Activated CD4-positive, alpha-beta T cell treated with anti-CD3 and anti-CD28 coated beads, Interleukin-2, amount 50 U/mL, for 24 hours (primary cell): ENCODE measurements at regions not wholly inside any gene's neighbourhood (a gene's known extent, or its start where the extent isn't known, plus 50 kb on each side); places are given as distances from the start of the nearest gene placed in this dataset.

Experiments
- DNase-seq, 2 donors: peaks; one replicate each; pipeline ENCODE4 v3.0.0-alpha.2; 2020; ENCODE audit warnings: low read depth in 1 of 2, low spot score in 1 of 2

- DNase-seq: no peak
Measured at GRCh38 chr1:165075725-165076370, 280.7 kb downstream of the LMX1A start.

- no peak for DNase-seq
Measured at GRCh38 chr1:165073185-165074007, 283.1 kb downstream of the LMX1A start.

DNA sequence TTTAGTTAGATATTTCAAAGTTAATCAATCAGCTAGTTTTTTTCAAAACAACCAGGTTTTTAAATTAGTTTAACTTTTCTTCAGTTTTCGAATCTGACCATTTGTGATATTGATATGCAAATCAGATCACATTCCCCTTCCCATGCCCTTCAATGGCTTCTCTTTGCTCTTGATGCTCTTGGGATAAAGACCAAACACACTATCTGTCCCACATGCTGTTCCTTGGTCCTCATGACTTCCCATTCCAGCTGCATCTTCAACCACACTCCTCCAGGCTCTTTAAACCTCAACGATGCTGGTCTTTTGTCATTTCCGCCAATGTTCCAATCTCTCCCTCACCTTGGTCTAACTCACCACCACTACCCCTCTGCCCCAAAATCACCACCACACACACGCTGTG is 285.8 kb downstream of the LMX1A start:
- no peak for DNase-seq

DNA sequence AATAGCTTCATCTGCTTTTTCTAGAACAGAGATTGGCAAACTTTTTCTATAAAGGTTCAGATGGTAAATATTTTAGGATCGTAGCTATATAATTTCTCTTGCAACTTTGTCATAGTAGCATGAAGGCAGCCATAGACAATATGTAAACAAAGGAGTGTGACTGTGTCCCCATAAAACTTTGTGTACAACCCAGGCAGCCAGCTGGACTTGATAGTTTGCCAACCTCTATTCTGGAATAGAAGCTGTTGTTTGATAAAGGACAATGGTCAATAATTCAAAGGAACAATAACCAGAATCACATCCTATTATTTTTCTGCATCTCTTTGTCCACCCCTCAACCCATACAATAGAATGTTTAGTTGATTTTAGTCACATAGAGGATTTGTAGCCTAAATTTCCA is 286.7 kb downstream of the LMX1A start:
- DNase-seq: no peak

DNA sequence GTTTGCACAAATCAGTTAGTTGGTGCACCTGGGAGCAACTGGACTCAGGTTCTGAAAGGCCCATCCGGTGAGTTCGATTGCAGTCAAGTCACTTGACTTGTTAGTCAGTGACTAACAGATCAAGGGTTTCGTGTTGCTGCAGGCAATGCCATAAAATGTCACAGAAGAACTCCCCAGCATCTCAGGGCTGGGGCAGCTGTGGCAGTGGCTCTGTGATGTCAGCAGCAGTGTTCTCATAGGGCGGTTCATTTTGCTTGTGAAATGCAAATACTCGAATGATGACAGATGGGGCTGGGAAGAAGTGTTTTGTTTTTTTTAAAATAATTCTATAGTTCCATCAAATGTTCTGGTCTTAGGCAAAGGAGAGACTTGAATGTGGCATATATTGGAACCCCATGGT is 287.8 kb downstream of the LMX1A start:
- no peak for DNase-seq

DNA sequence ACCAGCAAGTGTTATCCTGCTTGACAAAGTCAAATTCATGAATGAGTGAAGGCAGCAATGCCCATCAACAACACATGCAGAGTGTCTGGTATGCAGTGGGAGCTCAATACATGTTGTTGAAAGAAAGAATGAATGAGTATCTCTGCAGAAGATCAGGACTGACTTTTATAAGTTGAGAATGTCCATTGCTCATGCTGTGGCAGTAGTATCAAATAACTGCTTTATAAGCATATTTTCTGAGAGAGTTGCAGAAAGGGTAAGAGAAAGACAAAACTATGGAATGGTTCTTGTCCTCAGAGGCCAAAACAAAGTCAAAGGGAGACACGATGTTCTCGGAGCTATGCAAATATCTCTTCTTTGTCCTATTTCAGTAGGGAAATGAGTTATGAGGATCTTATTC is 288.7 kb downstream of the LMX1A start:
- DNase-seq: no peak

DNA sequence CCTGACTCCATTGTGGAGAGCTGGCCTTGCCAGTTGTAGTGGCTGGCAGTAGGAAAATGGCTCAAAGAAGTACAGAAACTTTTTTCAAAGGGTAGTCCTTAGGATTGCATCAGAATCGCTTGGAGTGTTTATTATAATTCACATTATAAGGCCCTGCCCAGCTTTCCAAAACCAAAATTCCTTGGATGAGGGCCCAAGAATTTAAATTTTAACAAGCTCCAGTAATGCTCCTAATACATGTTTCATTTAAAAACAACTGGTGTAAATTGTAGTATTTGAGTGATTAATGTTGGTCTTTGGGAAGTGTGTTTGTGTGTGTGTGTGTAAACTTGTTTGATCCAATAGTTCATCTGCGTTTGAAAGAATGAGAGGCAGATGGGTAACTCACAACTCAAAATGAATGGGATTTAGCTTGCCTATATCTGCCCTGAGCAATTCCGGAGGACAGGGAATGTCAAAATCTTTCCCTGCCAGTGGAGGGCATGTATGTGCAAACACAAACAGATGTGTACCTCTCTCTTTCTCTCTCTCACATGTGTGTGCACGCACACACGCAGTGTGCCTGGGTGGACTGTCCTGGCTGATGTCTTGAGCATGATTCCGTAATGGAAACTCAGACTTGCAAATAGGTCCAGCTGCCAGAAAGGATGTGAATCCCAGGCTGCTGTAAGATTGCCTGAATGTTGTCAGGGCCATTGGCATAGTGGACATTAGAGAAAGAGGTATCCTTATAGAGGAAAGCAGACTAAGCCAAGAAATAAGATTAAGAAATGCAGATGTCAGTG is 293.1 kb downstream of the LMX1A start:
- no peak for DNase-seq

DNA sequence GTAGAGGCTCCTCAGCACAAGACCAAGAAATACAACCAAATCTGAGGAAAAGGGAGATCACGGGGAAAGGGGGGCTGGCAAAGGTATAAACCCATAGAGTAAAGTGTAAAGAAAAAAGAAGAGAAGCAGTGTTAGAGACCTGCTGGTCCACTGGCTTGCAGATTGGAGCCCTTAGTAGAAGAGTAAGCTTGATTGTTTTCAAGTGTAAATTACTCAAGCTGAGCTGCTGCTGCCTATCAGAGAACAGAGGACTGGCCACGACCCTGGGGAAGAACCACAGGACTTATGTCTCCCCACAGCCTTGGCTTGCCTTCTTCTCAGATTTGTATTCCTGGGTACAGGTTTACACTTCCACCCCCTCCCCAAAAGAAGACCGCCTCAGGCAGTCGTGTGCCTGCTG is 294.2 kb downstream of the LMX1A start:
- no peak for DNase-seq

GRCh38 chr1:165060285-165060793 is 296.2 kb downstream of the LMX1A start:
- no peak for DNase-seq

DNA sequence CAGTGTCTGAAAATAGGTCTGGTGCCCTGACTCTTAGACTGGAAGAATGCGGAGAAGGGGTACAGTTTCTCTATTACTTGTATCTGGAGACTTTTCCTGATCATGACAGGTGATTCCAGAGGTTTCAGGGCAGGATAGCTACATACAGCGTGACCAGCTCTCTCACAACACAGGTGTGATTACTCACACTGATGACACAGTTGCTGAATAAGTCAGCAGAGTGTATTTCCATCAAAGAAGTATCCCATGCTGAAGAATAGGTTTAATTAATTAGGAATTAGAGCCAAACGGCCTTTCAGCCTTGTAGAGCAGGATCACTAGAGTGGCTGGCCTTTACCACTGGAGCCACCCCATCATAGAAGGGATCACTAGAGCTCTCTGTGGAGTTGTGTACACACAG is 298.6 kb downstream of the LMX1A start:
- DNase-seq: no peak

DNA sequence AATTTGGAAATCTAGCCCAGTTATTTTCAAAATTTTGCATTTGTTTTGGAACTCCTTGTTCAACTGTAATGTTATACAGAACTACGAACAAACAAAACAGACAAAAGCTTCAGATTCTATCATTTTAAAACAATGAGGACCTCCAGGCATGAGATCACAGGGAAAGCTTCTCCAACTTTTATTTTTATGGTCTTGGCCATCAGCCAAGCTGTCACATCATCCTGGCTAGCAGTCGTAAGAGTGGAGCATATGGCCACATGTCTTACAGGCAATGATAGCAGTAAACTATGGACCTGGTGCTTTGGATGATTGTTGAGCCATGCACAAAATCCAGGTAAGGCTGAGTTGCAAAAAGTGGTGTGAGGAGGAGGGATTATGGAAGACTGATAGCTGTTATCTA is 299.6 kb downstream of the LMX1A start:
- DNase-seq: no peak

- DNase-seq: no peak
Measured at GRCh38 chr1:165055581-165055980, 300.9 kb downstream of the LMX1A start.

- DNase-seq: no peak
Measured at GRCh38 chr1:165054627-165055026, 301.9 kb downstream of the LMX1A start.

GRCh38 chr1:165053351-165053750 is 303.2 kb downstream of the LMX1A start:
- DNase-seq: no peak

- no peak for DNase-seq
Measured at GRCh38 chr1:165052936-165053335, 303.6 kb downstream of the LMX1A start.

GRCh38 chr1:165052431-165052830 is 304.1 kb downstream of the LMX1A start:
- DNase-seq: no peak

DNA sequence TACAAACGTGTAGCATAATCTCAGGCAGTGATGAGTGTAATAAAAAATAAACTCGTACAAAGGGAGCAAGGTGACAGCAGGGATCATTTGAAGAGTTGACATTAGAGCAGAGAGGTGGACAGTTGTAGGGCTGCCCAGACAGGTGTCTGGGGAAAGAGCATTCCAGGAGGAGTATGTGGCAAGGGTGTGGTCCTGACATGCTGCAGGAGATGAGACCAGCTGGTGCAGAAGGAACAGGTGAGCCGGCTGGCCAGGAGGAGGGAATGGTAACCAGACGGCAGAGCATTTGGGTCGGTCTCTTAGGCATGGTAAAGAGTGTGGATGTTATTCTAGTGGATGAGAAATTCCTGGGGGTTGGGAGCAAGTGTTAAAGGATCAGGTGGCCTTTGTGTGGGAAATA is 306.3 kb downstream of the LMX1A start:
- DNase-seq: no peak

DNA sequence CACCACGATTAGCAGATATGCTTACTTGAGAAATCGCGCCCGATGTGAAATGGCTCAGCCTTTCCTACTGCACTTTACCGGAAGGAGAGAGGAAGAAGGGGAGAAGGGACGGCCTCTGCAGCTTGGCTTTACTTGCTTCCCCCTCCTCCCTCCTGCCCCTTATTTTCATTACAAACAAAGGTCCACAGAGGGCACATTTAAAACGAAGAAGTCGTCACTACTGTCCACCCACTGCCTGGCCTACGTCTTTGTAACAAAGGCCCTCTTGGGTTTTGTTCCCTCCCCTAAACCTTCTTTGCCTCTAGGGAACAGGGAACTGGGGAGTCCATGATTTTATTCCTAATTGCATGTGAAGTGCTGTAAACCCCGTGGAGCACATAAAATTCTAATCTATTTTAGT is 308.5 kb downstream of the LMX1A start:
- no peak for DNase-seq

- no peak for DNase-seq
Measured at GRCh38 chr1:165045902-165046301, 310.6 kb downstream of the LMX1A start.

DNA sequence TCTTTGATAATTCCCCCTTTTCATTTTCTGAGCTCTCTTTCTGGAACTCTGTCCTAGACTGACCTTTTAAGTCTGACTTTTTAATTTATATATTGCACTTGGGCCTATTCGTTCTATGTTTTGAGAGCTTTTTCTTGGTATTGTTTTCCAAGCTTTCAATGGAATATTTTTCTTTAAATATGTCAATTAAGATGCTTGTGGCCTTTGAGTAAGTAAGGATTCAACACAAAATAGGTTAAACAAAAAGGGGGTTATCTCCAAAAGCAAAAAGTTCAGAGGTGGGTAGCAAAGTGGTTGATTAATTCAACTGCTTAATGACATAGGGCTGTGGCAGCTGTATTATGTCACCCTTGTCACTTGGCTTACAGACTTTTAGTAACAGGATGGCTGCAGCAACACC is 315.9 kb downstream of the LMX1A start:
- no peak for DNase-seq

GRCh38 chr1:165039996-165040395 is 316.5 kb downstream of the LMX1A start:
- no peak for DNase-seq

GRCh38 chr1:165036403-165036802 is 320.1 kb downstream of the LMX1A start:
- DNase-seq: no peak
